ENCODE measurements at regions not wholly inside any gene's neighbourhood (a gene's known extent, or its start where the extent isn't known, plus 50 kb on each side); places are given as distances from the start of the nearest gene placed in this dataset.
A peak's percentile ranks its signal among the peaks of the same experiment; 100 is the strongest.
"Not testable (repeated sequence)": the region's sequence is repeated elsewhere in the genome, so short reads cannot be mapped to it uniquely, and the experiment has no call there.

DNA sequence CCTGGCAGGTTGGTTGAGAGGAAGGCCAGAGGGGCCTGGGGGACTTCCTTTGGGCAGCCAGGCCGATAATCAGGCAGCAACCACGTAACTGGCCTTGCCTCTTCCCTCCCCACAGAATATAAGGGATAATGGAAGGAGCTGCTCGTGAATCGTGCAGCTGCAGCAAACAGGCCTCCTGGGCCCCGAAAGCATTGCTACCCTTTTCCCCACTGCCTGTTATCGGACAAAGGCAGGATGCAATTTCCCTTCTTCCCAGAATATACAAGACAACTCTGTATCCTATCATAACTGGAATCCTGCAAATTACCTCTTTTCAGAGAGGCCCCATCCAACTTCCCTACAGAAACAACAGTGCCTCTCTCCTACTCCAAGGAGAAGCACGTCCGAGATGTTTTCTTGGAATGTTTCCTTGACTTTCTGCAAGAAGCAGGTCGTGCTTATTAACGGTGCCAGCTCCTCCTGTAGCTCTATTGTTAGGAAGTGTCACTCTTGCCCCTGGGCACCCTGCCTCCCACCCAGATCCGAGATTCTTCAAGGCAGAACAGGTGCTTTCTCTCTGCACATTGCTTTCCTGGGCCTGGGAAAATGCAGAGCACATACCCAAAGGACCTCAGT is 106.0 kb upstream of the TIAM1 start:
- DNase-seq: no peak

DNA sequence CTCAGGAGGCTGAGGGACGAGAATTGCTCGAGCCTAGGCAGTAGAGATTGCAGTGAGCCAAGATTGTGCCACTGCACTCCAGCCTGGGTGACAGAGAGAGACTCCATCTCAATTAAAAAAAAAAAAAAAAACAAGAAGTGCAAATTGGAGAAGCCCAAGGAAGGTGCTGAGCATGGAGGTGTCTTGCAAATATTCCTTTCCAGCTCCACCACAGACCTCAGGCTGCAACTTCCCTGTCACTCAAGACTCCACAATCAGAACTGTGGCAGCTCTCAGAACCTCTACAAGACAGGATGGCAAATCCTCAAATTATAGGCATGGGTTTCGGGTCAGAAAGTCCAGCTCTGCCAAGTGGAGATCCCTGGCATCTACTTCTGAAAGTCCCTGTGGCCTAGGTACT is 104.4 kb upstream of the TIAM1 start:
- DNase-seq: no peak

DNA sequence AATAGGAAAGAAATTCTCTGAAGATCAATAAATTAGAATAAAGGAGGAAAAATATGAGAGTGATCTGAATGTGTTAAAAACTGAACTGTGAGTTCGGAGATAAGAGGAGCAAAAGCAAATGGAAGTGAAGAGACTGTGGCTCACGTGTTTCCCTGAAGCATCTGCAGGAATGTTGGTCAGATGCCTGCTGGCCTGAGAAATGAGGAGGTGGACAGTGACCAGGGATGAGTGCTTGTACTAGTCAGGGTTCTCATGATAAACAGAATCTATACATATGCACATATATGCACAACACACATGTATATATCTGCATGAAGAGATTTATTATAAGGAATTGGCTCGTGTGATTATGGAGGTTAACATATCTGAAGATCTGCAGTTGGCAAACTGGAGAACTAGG is 103.4 kb upstream of the TIAM1 start:
- DNase-seq: no peak

DNA sequence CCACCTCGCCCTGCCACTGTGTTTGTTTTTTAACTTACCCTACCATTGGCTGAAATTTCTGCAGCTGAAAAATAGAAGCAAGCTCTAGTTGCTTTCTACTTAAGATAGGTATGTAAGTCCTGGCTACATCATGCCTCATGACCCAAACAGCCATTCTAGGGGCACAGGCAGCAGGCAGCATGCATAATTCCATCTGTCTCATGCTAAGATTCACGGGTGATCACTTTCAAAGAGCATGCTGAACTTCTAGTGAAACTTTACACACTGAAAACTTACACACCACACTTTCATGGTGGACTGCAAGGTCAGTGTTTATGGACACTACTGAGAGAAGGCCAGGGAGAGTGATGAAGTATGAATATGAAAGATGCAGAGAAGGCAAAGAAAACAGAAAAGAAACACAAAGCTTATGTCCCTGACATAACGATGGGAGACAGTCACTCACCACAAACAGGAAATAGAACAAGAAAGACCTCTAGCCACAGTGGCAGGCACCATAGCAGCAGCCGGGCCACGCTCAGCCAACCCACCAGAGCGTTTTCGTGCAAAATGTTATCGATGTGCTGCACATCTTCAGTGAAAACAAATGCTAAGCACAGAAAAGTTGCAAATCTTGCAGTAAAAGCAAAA is 102.3 kb upstream of the TIAM1 start:
- DNase-seq: no peak

DNA sequence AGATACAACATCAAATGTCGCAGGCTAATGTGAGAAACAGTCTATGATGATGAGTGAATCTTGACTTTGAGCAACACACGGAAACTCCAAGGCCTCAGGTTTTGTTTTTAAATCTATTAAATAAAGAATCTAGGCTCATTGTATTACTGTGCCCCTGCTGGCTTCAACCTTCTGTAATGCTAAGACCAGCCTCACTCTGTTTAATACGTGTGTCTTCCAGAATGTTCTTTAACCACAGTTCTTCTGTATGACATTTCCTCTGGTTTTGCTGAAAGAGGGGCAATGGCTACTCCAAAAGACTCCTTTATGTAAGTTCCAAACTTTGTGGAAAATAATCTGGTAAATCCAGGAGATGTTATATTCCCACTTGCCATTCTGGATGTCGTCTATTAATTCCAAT is 101.1 kb upstream of the TIAM1 start:
- no peak for DNase-seq

DNA sequence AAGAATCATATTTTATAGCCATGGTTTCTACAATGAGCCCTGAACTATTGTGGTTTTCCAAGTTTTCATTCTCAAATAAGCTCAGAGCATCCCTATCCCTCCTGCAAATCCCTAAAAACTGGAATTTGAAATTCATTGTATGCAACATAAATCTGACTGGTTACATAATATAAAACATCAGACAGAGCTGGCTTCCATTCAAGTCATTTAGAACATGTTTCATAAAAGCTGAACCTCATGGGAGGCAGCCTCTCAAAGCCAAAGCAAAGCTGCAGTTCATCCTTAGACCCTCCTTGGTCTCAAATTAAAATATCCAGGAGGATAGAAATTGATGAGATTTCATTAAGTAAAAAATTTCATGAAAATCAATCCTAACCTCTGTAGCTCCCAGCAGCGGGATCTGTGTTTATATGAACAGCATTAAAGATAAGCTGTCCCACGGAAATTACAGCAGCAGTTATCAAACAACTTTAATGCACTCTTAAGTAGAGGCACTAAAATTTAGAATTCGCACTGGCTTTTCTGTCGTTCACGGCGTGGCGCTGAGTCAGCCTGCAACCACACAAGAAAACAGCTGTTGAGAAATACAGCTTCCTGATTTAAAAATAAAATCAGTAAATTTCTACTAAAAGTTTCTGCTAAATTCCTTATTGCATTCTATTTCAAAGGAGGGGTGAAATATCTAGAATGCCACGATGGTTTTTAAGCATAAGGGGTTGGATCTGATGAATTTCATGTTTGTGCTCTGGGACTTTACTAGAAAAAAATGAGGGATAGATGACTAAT is 99.9 kb upstream of the TIAM1 start:
- DNase-seq: no peak

DNA sequence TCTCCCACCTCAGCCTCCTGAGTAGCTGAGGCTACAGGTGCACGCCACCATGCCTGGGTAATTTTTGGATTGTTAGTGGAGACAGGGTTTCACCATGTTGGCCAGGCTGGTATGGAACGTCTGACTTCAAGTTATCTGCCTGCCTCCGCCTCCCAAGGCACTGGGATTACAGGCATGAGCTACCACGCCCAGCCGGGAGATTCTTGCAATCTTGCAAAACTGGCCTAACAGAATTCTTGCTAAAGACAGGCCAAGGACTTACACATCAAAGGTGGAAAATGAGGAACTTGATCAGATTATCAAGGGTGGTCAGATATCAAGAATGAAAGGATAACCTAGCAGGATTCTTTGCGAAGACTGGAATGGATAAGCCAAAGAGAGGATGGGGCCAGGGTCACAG is 98.3 kb upstream of the TIAM1 start:
- DNase-seq: no peak

DNA sequence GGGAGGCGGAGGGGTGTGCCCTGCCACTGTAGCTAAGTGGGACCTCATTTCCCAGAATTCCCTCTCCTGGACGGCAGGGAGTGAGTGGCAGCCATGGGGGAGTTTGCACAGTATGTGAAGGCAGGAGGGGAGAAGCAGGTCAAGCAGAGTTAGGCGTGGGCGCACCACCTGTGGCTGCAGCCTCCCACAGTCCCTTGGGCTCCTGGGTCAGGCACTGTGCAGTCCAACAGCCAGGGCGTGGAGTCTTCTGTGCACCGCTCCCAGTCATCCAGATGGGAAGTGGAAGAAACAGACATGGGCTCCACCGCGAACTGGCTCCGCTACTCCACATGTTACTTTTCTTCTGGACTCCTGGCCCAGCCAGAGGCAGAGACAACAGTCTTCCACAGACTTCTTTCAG is 85.4 kb upstream of the TIAM1 start:
- DNase-seq: peak; percentile 10

DNA sequence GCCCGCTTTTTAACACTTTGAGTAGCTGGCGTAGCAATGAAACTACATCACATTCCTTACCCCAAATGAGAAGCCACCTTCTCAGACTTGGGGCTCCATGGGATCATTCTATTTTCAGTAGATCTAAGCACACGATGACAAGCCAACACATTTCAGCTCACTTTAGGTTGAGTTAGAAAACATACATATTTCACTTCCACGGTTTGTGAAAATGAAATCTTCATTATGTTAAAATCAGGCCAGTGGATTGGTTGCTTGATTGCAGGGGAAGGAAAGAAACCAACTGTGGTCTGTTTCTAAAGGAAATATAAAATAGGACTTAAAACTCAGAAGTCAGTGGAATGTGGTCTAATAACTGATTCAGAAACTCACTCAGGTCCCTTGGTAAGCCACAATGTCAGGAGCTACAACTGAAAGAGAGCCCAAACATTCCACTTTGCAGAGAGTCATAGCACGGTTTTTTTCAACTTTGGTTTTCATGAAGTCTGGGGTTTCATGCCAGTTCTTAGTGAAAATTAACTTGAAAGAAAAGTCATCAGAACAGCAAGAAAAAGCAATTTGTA is 82.3 kb upstream of the TIAM1 start:
- no peak for DNase-seq

DNA sequence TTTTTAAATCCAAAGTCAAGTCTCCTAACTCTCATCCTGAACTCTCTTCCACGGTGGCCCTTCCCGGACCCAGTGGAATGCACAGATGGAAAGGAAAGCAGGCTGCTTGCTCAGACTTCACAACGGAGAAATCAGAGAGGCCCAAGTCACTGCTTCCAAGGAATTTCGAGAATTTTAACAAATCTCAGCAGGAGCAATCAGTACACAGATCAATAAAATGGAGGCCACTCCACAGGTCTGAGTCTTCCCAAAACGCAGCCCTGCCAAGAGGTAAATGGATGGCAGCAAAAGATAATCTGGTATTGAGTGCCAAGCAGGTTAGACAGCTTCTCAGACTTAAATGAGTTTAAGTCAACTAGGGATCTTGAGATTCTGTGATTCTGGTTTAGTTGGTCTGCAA is 81.1 kb upstream of the TIAM1 start:
- no peak for DNase-seq

DNA sequence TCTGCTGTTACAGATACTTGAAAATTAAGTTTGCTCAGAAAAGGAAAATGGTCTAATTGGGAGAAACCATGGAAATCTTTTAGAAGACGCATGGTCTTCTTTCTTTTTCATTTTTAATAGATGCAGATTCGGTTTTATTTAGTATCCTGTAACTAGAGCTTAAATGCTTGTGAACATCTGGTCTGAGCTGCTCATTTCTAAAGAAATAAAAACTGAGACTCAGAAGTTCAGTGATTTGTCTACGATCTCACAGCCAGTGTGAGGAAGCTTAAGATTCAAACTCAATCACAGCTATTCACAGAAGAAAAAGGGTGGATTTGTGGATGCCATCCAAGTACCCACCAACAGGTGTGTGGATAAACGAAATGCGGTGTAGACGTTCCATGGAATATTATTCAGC is 80.0 kb upstream of the TIAM1 start:
- no peak for DNase-seq

DNA sequence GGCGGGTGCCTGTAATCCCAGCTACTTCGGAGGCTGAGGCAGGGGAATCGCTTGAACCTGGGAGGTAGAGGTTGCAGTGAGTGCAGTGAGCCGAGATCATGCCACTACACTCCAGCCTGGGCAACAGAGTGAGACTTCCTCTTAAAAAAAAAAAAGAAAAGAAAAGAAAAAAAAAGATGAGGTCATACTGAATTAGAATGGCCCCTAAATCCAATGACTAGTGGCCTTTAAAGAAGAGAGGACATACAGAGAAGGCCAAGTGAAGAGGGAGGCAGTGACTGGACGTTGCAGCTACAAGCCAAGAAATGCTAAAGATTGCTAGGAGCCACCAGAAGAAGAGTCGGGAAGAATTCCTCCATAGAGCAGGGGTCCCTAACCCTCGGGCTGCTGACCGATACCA is 76.9 kb upstream of the TIAM1 start:
- DNase-seq: no peak

DNA sequence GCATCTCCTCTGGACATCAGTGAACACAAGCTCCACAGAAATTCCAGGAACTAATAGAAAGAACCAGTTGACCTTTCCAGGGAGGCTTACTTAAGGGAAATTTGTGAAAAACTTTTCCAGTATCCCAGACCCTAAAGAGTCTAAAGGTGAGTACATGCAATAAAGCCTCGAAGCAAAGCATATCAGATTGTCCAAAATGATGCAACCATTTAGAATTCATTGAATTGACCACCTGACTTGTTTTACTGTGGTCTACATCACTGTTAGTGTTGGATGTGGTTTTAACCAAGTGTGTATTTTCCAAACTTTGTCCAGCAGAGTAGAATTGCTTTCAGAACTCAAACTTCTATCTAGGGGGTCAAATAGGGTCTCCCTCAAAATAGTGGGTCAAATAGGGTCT is 76.3 kb upstream of the TIAM1 start:
- DNase-seq: no peak

DNA sequence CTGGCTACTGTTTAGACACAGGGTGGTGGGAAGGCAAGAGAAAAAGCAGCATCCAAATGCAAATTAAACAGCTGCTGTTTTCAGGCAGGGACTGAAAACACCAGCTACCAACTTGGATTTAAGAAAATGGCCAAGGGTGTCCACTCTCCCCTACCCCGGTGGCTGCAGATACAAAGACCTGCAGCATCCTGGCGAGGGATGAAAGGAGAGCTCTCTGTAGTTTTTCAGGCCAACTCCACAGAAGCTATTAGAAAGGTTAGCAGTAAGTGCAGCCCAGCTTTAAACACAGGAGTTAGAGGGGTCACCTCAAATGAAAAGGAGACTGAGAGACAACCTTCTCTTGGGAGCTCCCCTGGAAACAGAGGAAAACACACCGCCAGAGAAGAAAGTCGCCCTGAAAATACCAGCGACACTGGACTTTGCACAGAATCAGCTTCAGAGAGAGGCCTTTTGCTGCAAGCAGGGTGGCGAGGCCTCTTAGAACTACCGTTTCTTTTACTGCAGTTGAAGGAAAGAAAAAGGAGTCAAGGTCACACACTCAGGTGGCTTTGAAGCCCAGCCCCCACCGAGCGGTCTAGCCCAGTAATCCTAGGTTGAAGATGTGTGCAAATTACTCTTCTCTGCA is 74.4 kb upstream of the TIAM1 start:
- DNase-seq: no peak

DNA sequence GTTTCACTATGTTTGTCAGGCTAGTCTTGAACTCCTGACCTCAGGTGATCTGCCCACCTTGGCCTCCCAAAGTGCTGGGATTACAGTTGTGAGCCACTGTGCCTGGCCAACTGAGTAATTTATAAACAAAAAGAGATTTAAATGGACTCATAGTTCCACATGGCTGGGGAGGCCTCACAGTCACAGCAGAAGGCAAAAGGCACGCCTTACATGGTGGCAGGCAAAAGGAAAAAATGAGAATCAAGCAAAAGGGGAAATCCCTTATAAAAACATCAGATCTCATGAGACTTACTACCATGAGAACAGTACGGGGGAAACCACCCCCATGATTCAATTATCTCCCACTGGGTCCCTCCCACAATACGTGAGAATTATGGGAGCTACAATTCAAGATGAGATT is 73.2 kb upstream of the TIAM1 start:
- not testable (repeated sequence) for DNase-seq

DNA sequence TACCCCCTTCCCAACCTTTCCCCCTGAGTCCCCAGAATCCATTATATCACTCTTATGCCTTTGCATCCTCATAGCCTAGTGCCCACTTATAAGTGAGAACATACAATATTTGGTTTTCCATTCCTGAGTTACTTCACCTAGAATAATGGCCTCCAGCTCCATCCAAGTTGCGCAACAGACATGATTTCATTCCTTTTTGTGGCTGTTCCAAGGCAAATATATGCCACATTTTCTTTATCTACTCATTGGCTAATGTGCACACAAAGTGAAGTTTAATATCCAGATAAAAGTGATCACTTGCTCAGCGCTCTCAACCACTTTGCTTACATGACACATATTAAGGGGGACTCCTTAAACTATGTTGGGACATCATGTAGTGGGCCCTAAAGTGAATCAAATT is 72.4 kb upstream of the TIAM1 start:
- no peak for DNase-seq

DNA sequence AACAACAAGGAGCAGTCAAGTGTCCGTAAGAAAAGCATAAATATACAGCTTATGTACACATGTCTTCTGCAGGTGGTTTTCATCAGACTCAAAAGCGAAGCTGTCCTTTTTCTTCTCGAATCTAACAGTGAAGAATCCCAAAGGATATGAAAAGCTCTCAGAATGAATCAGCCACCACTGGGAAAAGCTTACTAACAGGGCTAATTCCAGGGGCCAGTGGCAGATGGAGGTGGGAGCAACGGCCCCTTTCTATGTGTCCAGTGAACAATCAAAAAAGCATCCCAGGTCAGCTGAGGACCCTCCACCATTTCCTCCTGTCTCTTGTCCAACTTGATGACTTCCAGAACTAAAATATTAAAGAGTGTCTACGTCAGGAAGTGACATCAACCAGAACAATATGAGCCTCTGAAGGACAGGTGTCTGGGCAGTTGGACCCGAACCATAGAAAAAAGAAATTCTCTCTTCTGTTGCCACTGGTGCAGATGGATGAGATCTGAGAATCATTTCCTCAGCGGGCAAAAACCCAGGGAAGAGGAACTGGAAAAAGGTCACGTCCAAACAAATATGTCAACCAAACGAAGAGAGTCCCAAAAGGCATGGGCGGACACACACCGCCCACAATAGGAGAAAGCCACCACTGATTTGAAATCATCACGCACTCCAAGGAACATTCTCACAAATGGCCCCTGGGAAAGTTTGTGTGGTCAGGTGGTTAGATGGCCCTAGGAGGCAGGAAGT is 70.4 kb upstream of the TIAM1 start:
- no peak for DNase-seq

DNA sequence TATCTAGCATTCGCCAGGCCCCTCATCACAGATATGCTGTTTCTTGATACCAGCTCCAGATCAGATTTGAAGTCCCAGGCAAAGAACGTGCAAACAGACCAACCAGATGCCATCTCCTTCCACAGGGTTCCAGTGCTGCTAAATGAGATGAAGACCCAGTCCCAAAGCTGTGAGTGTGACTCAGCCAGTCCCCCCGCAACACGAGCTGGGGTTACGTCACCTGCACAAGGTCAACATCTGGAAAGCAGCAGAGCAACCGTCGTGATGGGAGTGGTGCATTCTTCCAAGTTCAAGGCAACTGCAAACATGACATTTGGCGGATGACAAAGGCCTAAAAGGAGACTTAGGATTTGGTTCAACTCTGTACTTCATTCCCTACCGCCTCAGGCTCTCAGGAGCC is 69.6 kb upstream of the TIAM1 start:
- DNase-seq: no peak

DNA sequence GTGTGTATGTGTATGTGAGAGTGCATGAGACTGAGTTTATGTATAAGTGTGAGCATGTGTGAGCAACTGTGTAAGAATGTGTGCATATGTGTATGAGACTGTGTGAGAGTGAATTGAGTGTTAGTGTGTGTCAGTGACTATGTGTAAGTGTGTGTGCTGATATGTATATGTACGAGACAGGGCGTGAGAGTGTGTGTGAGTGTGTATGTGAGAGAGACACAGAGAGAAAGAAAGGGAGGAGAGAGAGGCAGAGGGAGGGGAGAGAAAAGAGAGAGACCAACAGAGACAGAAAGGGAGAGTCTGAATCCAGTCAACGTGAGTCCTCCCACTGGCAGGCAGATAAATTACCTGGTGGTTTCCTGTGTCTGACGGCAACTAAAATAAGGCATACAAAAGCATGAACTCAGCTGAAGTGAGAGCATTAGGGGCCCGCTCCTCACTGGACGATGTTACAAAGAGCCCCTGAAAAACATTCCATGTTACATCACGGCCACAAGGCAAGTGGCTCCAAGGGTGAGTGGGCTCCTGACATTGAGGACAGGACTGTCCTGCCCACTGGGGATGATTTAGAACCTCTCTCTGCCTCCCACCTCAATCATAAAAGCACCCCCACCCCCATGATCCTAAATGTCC is 66.6 kb upstream of the TIAM1 start:
- no peak for DNase-seq

DNA sequence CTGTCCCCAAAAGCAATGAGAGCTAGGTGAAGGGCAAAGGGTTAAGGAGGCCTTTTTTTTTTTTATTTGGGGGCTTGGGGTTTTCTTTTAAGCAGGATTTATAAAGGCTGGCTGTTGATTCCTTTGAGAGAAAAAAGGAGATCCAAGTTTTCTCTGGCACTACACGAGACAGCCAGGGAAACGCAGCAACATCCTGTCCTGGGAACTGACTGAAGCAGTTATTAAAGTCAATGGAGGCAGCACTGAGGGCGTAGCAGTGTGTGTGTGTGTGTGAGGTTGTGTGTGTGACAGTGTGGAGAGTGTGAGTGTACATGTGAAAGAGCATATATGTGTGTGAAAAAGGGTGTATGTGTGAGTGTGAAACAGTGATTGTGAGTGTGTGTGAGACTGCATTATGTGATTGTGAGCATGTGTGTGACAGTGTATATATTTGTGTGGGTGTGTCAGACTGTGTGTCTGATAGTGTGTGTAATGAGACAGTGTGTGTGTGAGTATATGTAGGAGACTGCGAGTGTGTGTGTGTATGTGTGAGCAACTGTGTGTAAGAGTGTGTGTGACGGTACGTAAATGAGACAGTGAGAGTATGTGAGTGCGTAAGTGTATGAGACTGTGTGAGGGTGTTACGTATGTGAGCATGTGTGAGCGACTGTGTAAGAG is 65.9 kb upstream of the TIAM1 start:
- DNase-seq: no peak

DNA sequence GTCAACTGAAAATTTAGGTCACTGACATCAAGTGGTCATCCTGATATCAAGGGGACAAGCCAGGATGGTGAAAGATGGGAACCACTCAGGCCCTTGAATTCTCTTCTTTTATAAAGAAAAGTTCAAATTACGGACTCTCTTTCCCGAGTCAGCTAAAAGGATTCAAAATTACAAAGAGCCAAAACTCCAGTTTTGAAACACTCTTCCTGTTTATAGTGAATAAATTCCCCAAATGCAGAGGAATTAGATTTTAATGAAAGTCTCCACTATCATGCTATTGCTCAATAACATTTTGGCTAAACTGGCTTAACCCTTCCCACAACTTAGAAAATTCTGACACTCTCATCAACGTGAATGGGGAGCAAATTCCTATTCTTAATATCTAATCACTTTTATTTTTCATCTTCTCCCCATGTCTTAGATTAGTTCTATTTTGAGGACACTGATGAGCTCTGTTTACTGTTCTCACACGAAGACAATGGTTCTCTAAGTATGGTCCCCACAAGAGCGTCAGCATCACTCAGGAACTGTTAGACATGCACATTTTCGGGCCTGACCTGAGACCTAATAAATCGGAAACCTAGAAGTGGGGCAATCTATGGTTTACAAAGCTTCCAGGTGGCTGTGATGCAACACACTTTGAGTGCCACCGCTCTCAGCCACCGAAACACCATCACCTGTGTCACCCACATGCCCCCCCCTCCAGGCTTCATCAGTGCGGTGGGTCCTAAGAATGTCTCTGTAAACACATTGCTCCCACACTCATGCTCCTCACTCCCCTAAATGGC is 64.4 kb upstream of the TIAM1 start:
- DNase-seq: no peak

Data from NCI-H2171 treated with DMSO at 0.1 percent for 48 hours (cell line).